D721Med (cell line): ENCODE measurements at regions not wholly inside any gene's neighbourhood (a gene's known extent, or its start where the extent isn't known, plus 50 kb on each side); places are given as distances from the start of the nearest gene placed in this dataset.

Experiments used
- DNase-seq: peaks from one replicate; pipeline ENCODE4 v3.0.0; 2011; ENCODE audit warnings: low spot score; ENCODE audit not compliant: insufficient read length
- FAIRE-seq: peaks from 2 replicates; lab custom pipeline; 2011; peaks lifted over from hg19 to GRCh38; lab: Jason Lieb, UNC
- CTCF ChIP-seq: IDR thresholded peaks from 2 replicates; pipeline ENCODE4 v1.5.1; 2012; ENCODE audit warnings: mild to moderate bottlenecking, control low read depth; ENCODE audit not compliant: insufficient read depth; ENCODE audit errors: missing control alignments

- DNase-seq: no peak
- no peak for TF ChIP-seq CTCF
- FAIRE-seq: no peak
Observed at GRCh38 chr10:131777921-131778320, 122.9 kb upstream of the PPP2R2D start.

- no peak for TF ChIP-seq CTCF
Observed at GRCh38 chr10:131778385-131778784, 122.4 kb upstream of the PPP2R2D start.

GRCh38 chr10:131778842-131779241 is 122.0 kb upstream of the PPP2R2D start:
- no peak for FAIRE-seq
- no peak for TF ChIP-seq CTCF
- no peak for DNase-seq

More at GRCh38 chr10:131778385-131778784, 122.4 kb upstream of the PPP2R2D start:
- no peak for DNase-seq
- FAIRE-seq: no peak

GRCh38 chr10:131779661-131780394 is 121.0 kb upstream of the PPP2R2D start:
- DNase-seq (no peak), FAIRE-seq (no peak)
- TF ChIP-seq CTCF: no peak

GRCh38 chr10:131781076-131781475 is 119.7 kb upstream of the PPP2R2D start:
- TF ChIP-seq CTCF: no peak
- no peak for FAIRE-seq
- DNase-seq: no peak

- no peak for DNase-seq
- TF ChIP-seq CTCF: no peak
- FAIRE-seq: no peak
Observed at GRCh38 chr10:131781791-131782190, 119.0 kb upstream of the PPP2R2D start.

GRCh38 chr10:131784363-131785120 is 116.3 kb upstream of the PPP2R2D start:
- FAIRE-seq: no peak
- TF ChIP-seq CTCF: no peak
- DNase-seq: no peak
